H9 (cell line): ENCODE measurements at regions not wholly inside any gene's neighbourhood (a gene's known extent, or its start where the extent isn't known, plus 50 kb on each side); places are given as distances from the start of the nearest gene placed in this dataset.

Experiments used
- DNase-seq: peaks from one replicate; pipeline ENCODE4 v3.0.0-alpha.2; 2017
- H2AFZ ChIP-seq: one replicate; pipeline ENCODE4 v1.6.1; 2013; ENCODE audit warnings: mild to moderate bottlenecking, low read length, control low read depth, moderate library complexity
- H2AK5ac ChIP-seq: 2 replicates; pipeline ENCODE4 v1.6.1; 2013; ENCODE audit warnings: low read length, control low read depth, mixed read lengths; ENCODE audit not compliant: insufficient read length
- H2BK120ac ChIP-seq: one replicate; pipeline ENCODE4 v1.6.1; 2013; ENCODE audit warnings: low read depth, mild to moderate bottlenecking, low read length, control low read depth, inconsistent platforms; ENCODE audit not compliant: poor library complexity, severe bottlenecking
- H2BK12ac ChIP-seq: 2 replicates; pipeline ENCODE4 v1.6.1; 2013; ENCODE audit warnings: low read length, control low read depth, mixed read lengths, low read depth; ENCODE audit not compliant: insufficient read length
- H2BK15ac ChIP-seq: 2 replicates; pipeline ENCODE4 v1.6.1; 2013; ENCODE audit warnings: low read depth, low read length, control low read depth
- H2BK20ac ChIP-seq: one replicate; pipeline ENCODE4 v1.6.1; 2013; ENCODE audit warnings: low read depth, mild to moderate bottlenecking, low read length, control low read depth, inconsistent platforms; ENCODE audit not compliant: poor library complexity, severe bottlenecking
- H2BK5ac ChIP-seq: 2 replicates; pipeline ENCODE4 v1.6.1; 2013; ENCODE audit warnings: low read length, control low read depth, mixed read lengths; ENCODE audit not compliant: insufficient read length
- H3K14ac ChIP-seq: 2 replicates; pipeline ENCODE4 v1.6.1; 2013; ENCODE audit warnings: low read length, control low read depth; ENCODE audit not compliant: insufficient read depth
- H3K18ac ChIP-seq: 2 replicates; pipeline ENCODE4 v1.6.1; 2013; ENCODE audit warnings: low read depth, mild to moderate bottlenecking, mixed read lengths, low read length, control low read depth; ENCODE audit not compliant: insufficient read length
- H3K23ac ChIP-seq: 2 replicates; pipeline ENCODE4 v1.6.1; 2013; ENCODE audit warnings: low read length, control low read depth, mixed read lengths, low read depth; ENCODE audit not compliant: insufficient read length
- H3K23me2 ChIP-seq: 2 replicates; pipeline ENCODE4 v1.6.1; 2013; ENCODE audit warnings: low read depth, mild to moderate bottlenecking, mixed read lengths, low read length, control low read depth; ENCODE audit not compliant: insufficient read length, poor library complexity, severe bottlenecking
- H3K27ac ChIP-seq: 2 replicates; pipeline ENCODE4 v1.5.1; 2013; ENCODE audit warnings: low read length, control low read depth, mixed read lengths, low read depth; ENCODE audit not compliant: insufficient read length
- H3K27me3 ChIP-seq: 2 replicates; pipeline ENCODE4 v1.6.1; 2013; ENCODE audit warnings: low read length, control low read depth, inconsistent platforms; ENCODE audit not compliant: insufficient read depth
- H3K4ac ChIP-seq: 2 replicates; pipeline ENCODE4 v1.6.1; 2013; ENCODE audit warnings: low read depth, mild to moderate bottlenecking, control low read depth, inconsistent platforms, low read length, moderate library complexity
- H3K4me1 ChIP-seq: 2 replicates; pipeline ENCODE4 v1.6.1; 2013; ENCODE audit warnings: low read length, control low read depth, inconsistent platforms; ENCODE audit not compliant: insufficient read depth
- H3K4me2 ChIP-seq: 2 replicates; pipeline ENCODE4 v1.6.1; 2013; ENCODE audit warnings: low read length, control low read depth, mixed read lengths; ENCODE audit not compliant: insufficient read length, insufficient read depth
- H3K56ac ChIP-seq: 2 replicates; pipeline ENCODE4 v1.6.1; 2013; ENCODE audit warnings: low read depth, mild to moderate bottlenecking, mixed read lengths, low read length, control low read depth; ENCODE audit not compliant: insufficient read length
- H3K79me1 ChIP-seq: 2 replicates; pipeline ENCODE4 v1.6.1; 2013; ENCODE audit warnings: low read depth, mild to moderate bottlenecking, moderate library complexity, low read length, control low read depth, inconsistent platforms; ENCODE audit not compliant: insufficient read depth, poor library complexity, severe bottlenecking
- H3K79me2 ChIP-seq: 2 replicates; pipeline ENCODE4 v1.6.1; 2013; ENCODE audit warnings: low read length, control low read depth, inconsistent platforms; ENCODE audit not compliant: insufficient read depth
- H3K9ac ChIP-seq: 2 replicates; pipeline ENCODE4 v1.6.1; 2013; ENCODE audit warnings: low read length, control low read depth, mixed read lengths; ENCODE audit not compliant: insufficient read length; ENCODE audit errors: extremely low read depth
- H3K9me3 ChIP-seq: one replicate; pipeline ENCODE4 v1.6.1; 2013; ENCODE audit warnings: low read depth, low read length, inconsistent platforms; ENCODE audit not compliant: control insufficient read depth
- H3T11ph ChIP-seq: one replicate; pipeline ENCODE4 v1.6.1; 2013; ENCODE audit warnings: mild to moderate bottlenecking, low read length, control low read depth, inconsistent platforms
- H4K20me1 ChIP-seq: one replicate; pipeline ENCODE4 v1.6.1; 2013; ENCODE audit not compliant: control insufficient read depth, insufficient read length, insufficient read depth
- H4K5ac ChIP-seq: 2 replicates; pipeline ENCODE4 v1.6.1; 2013; ENCODE audit warnings: low read depth, mild to moderate bottlenecking, mixed read lengths, low read length, control low read depth; ENCODE audit not compliant: insufficient read length
- H4K8ac ChIP-seq: replicated peaks from 2 replicates; pipeline ENCODE4 v1.6.1; 2013; ENCODE audit warnings: low read length, control low read depth, mixed read lengths, low read depth; ENCODE audit not compliant: insufficient read length
- H4K91ac ChIP-seq: 2 replicates; pipeline ENCODE4 v1.6.1; 2013; ENCODE audit warnings: low read depth, mild to moderate bottlenecking, moderate library complexity, mixed read lengths, low read length, control low read depth; ENCODE audit not compliant: insufficient read length
- H3K27ac Mint-ChIP-seq, 3 experiments: 2 replicates in 2 of 3; 3 replicates in 1 of 3; pipeline ENCODE4 v1.8.0; 2020 to 2021; ENCODE audit warnings: mixed read lengths in 3 of 3, mild to moderate bottlenecking in 1 of 3, moderate library complexity in 1 of 3
- H3K27me3 Mint-ChIP-seq: 2 replicates; pipeline ENCODE4 v1.8.0; 2021; ENCODE audit warnings: low read depth, mild to moderate bottlenecking, moderate library complexity, mixed read lengths
- H3K36me3 Mint-ChIP-seq, 3 experiments: 2 replicates in 2 of 3; 3 replicates in 1 of 3; pipeline ENCODE4 v1.8.0; 2020 to 2021; ENCODE audit warnings: low read depth in 3 of 3, mixed read lengths in 3 of 3; ENCODE audit not compliant: insufficient read depth in 1 of 3
- H3K4me1 Mint-ChIP-seq, 2 experiments: 2 replicates each; pipeline ENCODE4 v1.8.0; 2020; ENCODE audit warnings: mixed read lengths in 2 of 2
- H3K4me3 Mint-ChIP-seq, 2 experiments: 2 replicates in 1 of 2; 3 replicates in 1 of 2; pipeline ENCODE4 v1.8.0; 2020 to 2021; ENCODE audit warnings: mild to moderate bottlenecking in 2 of 2, mixed read lengths in 2 of 2, moderate library complexity in 1 of 2
- H3K9me3 Mint-ChIP-seq, 2 experiments: 2 replicates in 1 of 2; 3 replicates in 1 of 2; pipeline ENCODE4 v1.8.0; 2020; ENCODE audit warnings: mild to moderate bottlenecking in 2 of 2, mixed read lengths in 2 of 2, moderate library complexity in 1 of 2
- WGBS: extraction: QIAGEN DNeasy Blood & Tissue Kit; methylation state at CpG from one replicate; pipeline ENCODE4 v1.1.7; 2013; ENCODE audit warnings: missing lambda C conversion rate, low lambda C conversion rate, mixed read lengths; ENCODE audit not compliant: insufficient read length; ENCODE audit errors: extremely low coverage; 5-methylcytosine and 5-hydroxymethylcytosine counted together
- TF ChIP-seq, protein P1 (sequence below): fragments of 200-600 bp; sonication (generic); conservative IDR thresholded peaks from 3 replicates; pipeline ENCODE4 v1.8.0; 2021; ENCODE audit warnings: antibody characterized with exemption, mild to moderate bottlenecking

DNA sequence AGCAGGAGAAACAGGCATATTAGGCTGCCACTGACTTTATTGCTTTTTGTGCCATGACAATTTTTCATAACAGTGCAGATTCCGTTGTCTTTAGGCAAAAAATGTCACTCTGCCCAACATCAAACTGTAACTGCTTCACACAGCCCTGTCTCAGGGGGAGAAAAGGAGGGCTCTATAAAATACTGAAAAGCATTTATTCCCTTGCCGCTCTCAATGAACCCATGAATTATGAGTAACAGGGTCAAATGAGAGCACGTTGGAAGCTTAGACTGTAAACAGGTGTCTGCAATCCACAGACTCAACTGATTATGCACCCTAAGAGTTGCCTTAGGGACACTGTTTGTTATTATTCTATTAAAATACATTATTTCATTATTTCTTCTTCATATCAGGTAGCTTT lies 292.1 kb upstream of the FMN2 start:
- Histone ChIP-seq H4K8ac (no peak overlapping the region), H3K56ac (no peak overlapping the region), H3K23me2 (no peaks in the 10 kb centered on the region), H3K18ac (no peak overlapping the region), H4K5ac (no peak overlapping the region), H3T11ph (no peak overlapping the region), H3K79me2 (no peaks in the 10 kb centered on the region), H3K4me2 (no peak overlapping the region), H3K9ac (no peak overlapping the region), H3K9me3 (no peaks in the 10 kb centered on the region), H4K20me1 (no peaks in the 10 kb centered on the region), H4K91ac (no peak overlapping the region), H2BK12ac (no peak overlapping the region), H3K4ac (no peak overlapping the region), H3K79me1 (no peaks in the 10 kb centered on the region), H3K14ac (no peak overlapping the region), H3K27ac (no peak overlapping the region), H2BK120ac (no peak overlapping the region), H2BK5ac (no peak overlapping the region), H2BK15ac (no peak overlapping the region), H2BK20ac (no peak overlapping the region), H3K23ac (no peak overlapping the region), H3K4me1 (no peaks in the 10 kb centered on the region), H2AFZ (no peak overlapping the region), H3K27me3 (no peaks in the 10 kb centered on the region), H2AK5ac (no peak overlapping the region)
- no peaks in the 10 kb centered on the region for H3K4me1 Mint-ChIP-seq
- no peaks in the 10 kb centered on the region for H3K9me3 Mint-ChIP-seq
- TF ChIP-seq, protein P1, sequence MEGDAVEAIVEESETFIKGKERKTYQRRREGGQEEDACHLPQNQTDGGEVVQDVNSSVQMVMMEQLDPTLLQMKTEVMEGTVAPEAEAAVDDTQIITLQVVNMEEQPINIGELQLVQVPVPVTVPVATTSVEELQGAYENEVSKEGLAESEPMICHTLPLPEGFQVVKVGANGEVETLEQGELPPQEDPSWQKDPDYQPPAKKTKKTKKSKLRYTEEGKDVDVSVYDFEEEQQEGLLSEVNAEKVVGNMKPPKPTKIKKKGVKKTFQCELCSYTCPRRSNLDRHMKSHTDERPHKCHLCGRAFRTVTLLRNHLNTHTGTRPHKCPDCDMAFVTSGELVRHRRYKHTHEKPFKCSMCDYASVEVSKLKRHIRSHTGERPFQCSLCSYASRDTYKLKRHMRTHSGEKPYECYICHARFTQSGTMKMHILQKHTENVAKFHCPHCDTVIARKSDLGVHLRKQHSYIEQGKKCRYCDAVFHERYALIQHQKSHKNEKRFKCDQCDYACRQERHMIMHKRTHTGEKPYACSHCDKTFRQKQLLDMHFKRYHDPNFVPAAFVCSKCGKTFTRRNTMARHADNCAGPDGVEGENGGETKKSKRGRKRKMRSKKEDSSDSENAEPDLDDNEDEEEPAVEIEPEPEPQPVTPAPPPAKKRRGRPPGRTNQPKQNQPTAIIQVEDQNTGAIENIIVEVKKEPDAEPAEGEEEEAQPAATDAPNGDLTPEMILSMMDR: no peak
- H3K27me3 Mint-ChIP-seq: no peaks in the 10 kb centered on the region
- H3K4me3 Mint-ChIP-seq: no peak overlapping the region
- H3K36me3 Mint-ChIP-seq: no peaks in the 10 kb centered on the region
- WGBS: no CpG with 5 or more reads among the region's 3 CpGs
- no peak overlapping the region for H3K27ac Mint-ChIP-seq
- no peak for DNase-seq
